ENCODE measurements at regions not wholly inside any gene's neighbourhood (a gene's known extent, or its start where the extent isn't known, plus 50 kb on each side); places are given as distances from the start of the nearest gene placed in this dataset.

- Mint-ChIP-seq H3K9me3 (no peaks in the 10 kb centered on the region), H3K27ac (no peak overlapping the region)
- TF ChIP-seq CTCF (conservative IDR thresholded peaks at IDR 0.05) = no peak
Measured at GRCh38 chr7:84331616-84332015, 137.0 kb upstream of the SEMA3A start.

GRCh38 chr7:84328571-84328970, 134.0 kb upstream of the SEMA3A start:
- no peak for TF ChIP-seq CTCF (conservative IDR thresholded peaks at IDR 0.05)
- no peak for DNase-seq (ENCODE audit: extremely low spot score, unreplicated experiment)
- Mint-ChIP-seq H3K9me3 (no peaks in the 10 kb centered on the region), H3K36me3 (peaks cover 3% of the 10 kb centered on the region), H3K27me3 (no peaks in the 10 kb centered on the region), H3K4me3 (no peak overlapping the region), H3K27ac (no peak overlapping the region), H3K4me1 (ENCODE audit: unreplicated experiment) (peaks cover 7% of the 10 kb centered on the region)

More at GRCh38 chr7:84331616-84332015, 137.0 kb upstream of the SEMA3A start:
- Mint-ChIP-seq H3K4me3 (no peak overlapping the region), H3K36me3 (peaks cover 3% of the 10 kb centered on the region), H3K4me1 (ENCODE audit: unreplicated experiment) (peaks cover 7% of the 10 kb centered on the region), H3K27me3 (no peaks in the 10 kb centered on the region)
- DNase-seq (ENCODE audit: extremely low spot score, unreplicated experiment) = no peak

- Mint-ChIP-seq H3K4me1 (ENCODE audit: unreplicated experiment) (no peaks in the 10 kb centered on the region), H3K36me3 (no peaks in the 10 kb centered on the region), H3K27ac (no peak overlapping the region), H3K27me3 (no peaks in the 10 kb centered on the region), H3K9me3 (no peaks in the 10 kb centered on the region), H3K4me3 (no peak overlapping the region)
- no peak for DNase-seq (ENCODE audit: extremely low spot score, unreplicated experiment)
- TF ChIP-seq CTCF (conservative IDR thresholded peaks at IDR 0.05) = no peak
Measured at GRCh38 chr7:84324136-84324630, 129.6 kb upstream of the SEMA3A start.

GRCh38 chr7:84317536-84317935, 122.9 kb upstream of the SEMA3A start:
- Mint-ChIP-seq H3K27ac (no peak overlapping the region), H3K4me3 (no peak overlapping the region), H3K27me3 (no peaks in the 10 kb centered on the region), H3K9me3 (no peaks in the 10 kb centered on the region), H3K36me3 (no peaks in the 10 kb centered on the region), H3K4me1 (ENCODE audit: unreplicated experiment) (no peaks in the 10 kb centered on the region)
- no peak for DNase-seq (ENCODE audit: extremely low spot score, unreplicated experiment)
- TF ChIP-seq CTCF (conservative IDR thresholded peaks at IDR 0.05) = no peak

- DNase-seq (ENCODE audit: extremely low spot score, unreplicated experiment) = no peak
- H3K4me1 Mint-ChIP-seq (ENCODE audit: unreplicated experiment) = peaks cover 6% of the 10 kb centered on the region
- no peaks in the 10 kb centered on the region for H3K36me3 Mint-ChIP-seq
- no peak for TF ChIP-seq CTCF (conservative IDR thresholded peaks at IDR 0.05)
- H3K9me3 Mint-ChIP-seq = no peaks in the 10 kb centered on the region
- H3K27ac Mint-ChIP-seq = no peak overlapping the region
- H3K27me3 Mint-ChIP-seq = no peaks in the 10 kb centered on the region
- H3K4me3 Mint-ChIP-seq = no peak overlapping the region
Measured at GRCh38 chr7:84314263-84314662, 119.7 kb upstream of the SEMA3A start.

GRCh38 chr7:84304407-84304806, 109.8 kb upstream of the SEMA3A start:
- H3K27me3 Mint-ChIP-seq = no peaks in the 10 kb centered on the region
- no peak overlapping the region for H3K4me3 Mint-ChIP-seq
- peaks cover 4% of the 10 kb centered on the region for H3K9me3 Mint-ChIP-seq
- H3K4me1 Mint-ChIP-seq (ENCODE audit: unreplicated experiment) = peaks cover 9% of the 10 kb centered on the region
- H3K36me3 Mint-ChIP-seq = no peaks in the 10 kb centered on the region
- DNase-seq (ENCODE audit: extremely low spot score, unreplicated experiment) = no peak
- TF ChIP-seq CTCF (conservative IDR thresholded peaks at IDR 0.05) = no peak
- no peak overlapping the region for H3K27ac Mint-ChIP-seq

Data from type B pancreatic cell (in vitro differentiated cells).